Heart left ventricle (tissue), 13 donors: ENCODE measurements at regions not wholly inside any gene's neighbourhood (a gene's known extent, or its start where the extent isn't known, plus 50 kb on each side); places are given as distances from the start of the nearest gene placed in this dataset.

ENCODE experiments used
- CTCF ChIP-seq, 12 donors: fragments of 200-600 bp; sonication (generic) in 4 of 12; IDR thresholded peaks; one replicate each; pipeline versions ENCODE4 v1.5.0 to v1.8.0; 2018 to 2022; ENCODE audit warnings: antibody characterized with exemption in 12 of 12, mild to moderate bottlenecking in 5 of 12
- POLR2A ChIP-seq, 2 donors: fragments of 450-650 bp; IDR thresholded peaks; one replicate each; pipeline ENCODE4 v1.6.1; 2017; ENCODE audit warnings: antibody characterized with exemption in 2 of 2, mild to moderate bottlenecking in 2 of 2, moderate library complexity in 2 of 2
- donor health status: ischemic (EF 13 %, LVEDD 7.1; RV severe dilation, severe dysfunction).
- donor health status: DM: no; HTN: yes; CAD: no.
- donor health status: DM: no; HTN: no; CAD: no.
- donor health status: ischemic (EF 25% LVEDD 6.9; RV normal size, moderate dysfunction).
- donor health status: ischemic (EF 25% LVEDD 5.7; RV mildly dilated, moderate dysfunction).
- donor health status: ischemic (EF 35%, LVEDD 5.7; RV mildly dilated, moderate dysfunction).
- donor health status: nonischemic (EF 11% LVEDD 7.7; RV severe dilation, severe dysfunction).
- donor health status: DM: yes; HTN: yes; CAD: no.
- donor health status: PGD.
- donor health status: ischemic (EF 29% LVEDD 5.4; RV normal size, mild dysfunction).
- donor health status: nonischemic (EF 23%, LVEDD 6.1; RV moderate dilation, normal function).

GRCh38 chr3:146709969-146710368, 104.8 kb upstream of the PLSCR5 start:
- no peak for TF ChIP-seq CTCF (IDR thresholded peaks at IDR 0.05)
- no peak for TF ChIP-seq POLR2A (IDR thresholded peaks at IDR 0.05)
